GM23338 (cell line): ENCODE measurements at regions not wholly inside any gene's neighbourhood (a gene's known extent, or its start where the extent isn't known, plus 50 kb on each side); places are given as distances from the start of the nearest gene placed in this dataset.

ENCODE experiments used
- ATAC-seq: fragments of 200-7000 bp; cut with Tn5 transposase; 3 replicates; pipeline ENCODE4 v1.9.1; 2020
- DNase-seq: peaks from one replicate; pipeline ENCODE4 v3.0.0-alpha.2; 2015; ENCODE audit warnings: low spot score
- H2AFZ ChIP-seq: fragments of 200-600 bp; sonication (generic); 2 replicates; pipeline ENCODE4 v1.8.0; 2016; ENCODE audit warnings: antibody characterized with exemption, mild to moderate bottlenecking, moderate library complexity
- H3F3A ChIP-seq: fragments of 200-600 bp; sonication (generic); replicated peaks from 2 replicates; pipeline ENCODE4 v1.8.0; 2017; ENCODE audit warnings: antibody characterized with exemption, mixed run types, low read depth
- H3K27ac ChIP-seq: fragments of 200-600 bp; sonication (generic); 2 replicates; pipeline ENCODE4 v1.6.1; 2016; ENCODE audit warnings: low read depth
- H3K27me3 ChIP-seq: fragments of 200-600 bp; sonication (generic); 2 replicates; pipeline ENCODE4 v1.8.0; 2016; ENCODE audit warnings: mild to moderate bottlenecking, mixed run types, moderate library complexity; ENCODE audit not compliant: insufficient read depth
- H3K36me3 ChIP-seq: fragments of 200-600 bp; sonication (generic); 2 replicates; pipeline ENCODE4 v1.8.0; 2016; ENCODE audit warnings: mild to moderate bottlenecking; ENCODE audit not compliant: insufficient read depth
- H3K4me1 ChIP-seq: fragments of 200-600 bp; sonication (generic); 2 replicates; pipeline ENCODE4 v1.8.0; 2016; ENCODE audit warnings: mild to moderate bottlenecking, moderate library complexity; ENCODE audit not compliant: insufficient read depth
- H3K4me2 ChIP-seq: fragments of 200-600 bp; sonication (generic); 2 replicates; pipeline ENCODE4 v1.7.1; 2017; ENCODE audit warnings: mixed run types
- H3K4me3 ChIP-seq: fragments of 200-600 bp; sonication (generic); 2 replicates; pipeline ENCODE4 v1.6.1; 2016; ENCODE audit warnings: mixed run types
- H3K79me2 ChIP-seq: fragments of 200-600 bp; sonication (generic); replicated peaks from 2 replicates; pipeline ENCODE4 v1.8.0; 2017; ENCODE audit warnings: mild to moderate bottlenecking; ENCODE audit not compliant: insufficient read depth
- H3K9me2 ChIP-seq: fragments of 200-600 bp; sonication (generic); 2 replicates; pipeline ENCODE4 v1.8.0; 2017; ENCODE audit not compliant: insufficient read depth
- H4K20me1 ChIP-seq: fragments of 200-600 bp; sonication (generic); replicated peaks from 2 replicates; pipeline ENCODE4 v1.8.0; 2017; ENCODE audit warnings: mild to moderate bottlenecking; ENCODE audit not compliant: insufficient read depth
- H3K27ac Mint-ChIP-seq: 2 replicates; pipeline ENCODE4 v1.8.0; 2020; ENCODE audit warnings: inconsistent platforms, mild to moderate bottlenecking, moderate library complexity, mixed read lengths
- H3K27me3 Mint-ChIP-seq: 3 replicates; pipeline ENCODE4 v1.8.0; 2022; ENCODE audit warnings: low read depth, mild to moderate bottlenecking, moderate library complexity, mixed read lengths, inconsistent platforms; ENCODE audit not compliant: insufficient read depth, poor library complexity
- H3K36me3 Mint-ChIP-seq: 3 replicates; pipeline ENCODE4 v1.8.0; 2021; ENCODE audit warnings: low read depth, mild to moderate bottlenecking, inconsistent platforms, moderate library complexity, mixed read lengths
- H3K4me1 Mint-ChIP-seq: 3 replicates; pipeline ENCODE4 v1.8.0; 2020; ENCODE audit warnings: mild to moderate bottlenecking, inconsistent platforms, mixed read lengths
- H3K4me3 Mint-ChIP-seq: 3 replicates; pipeline ENCODE4 v1.8.0; 2021; ENCODE audit warnings: moderate library complexity, mild to moderate bottlenecking, inconsistent platforms, mixed read lengths
- H3K9me3 Mint-ChIP-seq: 3 replicates; pipeline ENCODE4 v1.8.0; 2020; ENCODE audit warnings: moderate library complexity, mild to moderate bottlenecking, inconsistent platforms, mixed read lengths
- CREB1 ChIP-seq: fragments of 250-450 bp; sonication (Bioruptor Pico); IDR thresholded peaks from 2 replicates; pipeline ENCODE4 v1.5.0; 2020; ENCODE audit warnings: low read depth, mild to moderate bottlenecking, moderate library complexity
- CTCF ChIP-seq, 2 experiments: fragments of 200-600 bp in 1 of 2; sonication (generic) in 1 of 2; conservative IDR thresholded peaks; 2 replicates each; pipeline versions ENCODE4 v1.5.1 to v1.6.1; 2016 to 2017; ENCODE audit warnings: antibody characterized with exemption in 2 of 2, low read depth in 2 of 2, mild to moderate bottlenecking in 2 of 2, moderate library complexity in 1 of 2
- EZH2 ChIP-seq: fragments of 200-600 bp; sonication (generic); IDR thresholded peaks from one replicate; pipeline ENCODE4 v1.8.0; 2017; ENCODE audit warnings: antibody characterized with exemption, mild to moderate bottlenecking, low read depth; ENCODE audit not compliant: unreplicated experiment
- EZH2phosphoT487 ChIP-seq: fragments of 200-600 bp; sonication (generic); IDR thresholded peaks from one replicate; pipeline ENCODE4 v1.8.1; 2018; ENCODE audit warnings: antibody characterized with exemption; ENCODE audit not compliant: unreplicated experiment
- JUNB ChIP-seq: IDR thresholded peaks from one replicate; pipeline ENCODE4 v1.6.1; 2016; ENCODE audit warnings: antibody characterized with exemption; ENCODE audit not compliant: unreplicated experiment
- NANOG ChIP-seq: IDR thresholded peaks from 2 replicates; pipeline ENCODE4 v1.6.1; 2016; ENCODE audit warnings: antibody characterized with exemption, borderline replicate concordance
- POLR2AphosphoS5 ChIP-seq: IDR thresholded peaks from 2 replicates; pipeline ENCODE4 v1.6.1; 2016; ENCODE audit warnings: antibody characterized with exemption, low read depth
- REST ChIP-seq: IDR thresholded peaks from one replicate; pipeline ENCODE4 v1.6.1; 2018; ENCODE audit warnings: antibody characterized with exemption; ENCODE audit not compliant: unreplicated experiment
- STAT1 ChIP-seq: IDR thresholded peaks from one replicate; pipeline ENCODE4 v1.6.1; 2016; ENCODE audit warnings: antibody characterized with exemption; ENCODE audit not compliant: unreplicated experiment
- ZNF114 ChIP-seq: fragments of 250-450 bp; sonication (Bioruptor Pico); IDR thresholded peaks from 2 replicates; pipeline ENCODE4 v1.5.0; 2020; ENCODE audit warnings: mild to moderate bottlenecking, moderate library complexity
- ZNF331 ChIP-seq: fragments of 250-450 bp; sonication (Bioruptor Pico); IDR thresholded peaks from 2 replicates; pipeline ENCODE4 v1.5.0; 2020; ENCODE audit warnings: low read depth, mild to moderate bottlenecking, moderate library complexity
- TF ChIP-seq, protein P1 (sequence below): IDR thresholded peaks from 2 replicates; pipeline ENCODE4 v1.6.1; 2016; ENCODE audit warnings: antibody characterized with exemption

- TF ChIP-seq, protein P1, sequence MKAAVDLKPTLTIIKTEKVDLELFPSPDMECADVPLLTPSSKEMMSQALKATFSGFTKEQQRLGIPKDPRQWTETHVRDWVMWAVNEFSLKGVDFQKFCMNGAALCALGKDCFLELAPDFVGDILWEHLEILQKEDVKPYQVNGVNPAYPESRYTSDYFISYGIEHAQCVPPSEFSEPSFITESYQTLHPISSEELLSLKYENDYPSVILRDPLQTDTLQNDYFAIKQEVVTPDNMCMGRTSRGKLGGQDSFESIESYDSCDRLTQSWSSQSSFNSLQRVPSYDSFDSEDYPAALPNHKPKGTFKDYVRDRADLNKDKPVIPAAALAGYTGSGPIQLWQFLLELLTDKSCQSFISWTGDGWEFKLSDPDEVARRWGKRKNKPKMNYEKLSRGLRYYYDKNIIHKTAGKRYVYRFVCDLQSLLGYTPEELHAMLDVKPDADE: no peak
- no peak for TF ChIP-seq REST
- no peak for TF ChIP-seq STAT1
- no peak for TF ChIP-seq JUNB
- TF ChIP-seq ZNF114: no peak
- TF ChIP-seq EZH2: no peak
- TF ChIP-seq CREB1 (CRISPR knock-in tag): no peak
Observed at GRCh38 chr5:7192016-7192415, 203.9 kb upstream of the ADCY2 start (continued).

DNA sequence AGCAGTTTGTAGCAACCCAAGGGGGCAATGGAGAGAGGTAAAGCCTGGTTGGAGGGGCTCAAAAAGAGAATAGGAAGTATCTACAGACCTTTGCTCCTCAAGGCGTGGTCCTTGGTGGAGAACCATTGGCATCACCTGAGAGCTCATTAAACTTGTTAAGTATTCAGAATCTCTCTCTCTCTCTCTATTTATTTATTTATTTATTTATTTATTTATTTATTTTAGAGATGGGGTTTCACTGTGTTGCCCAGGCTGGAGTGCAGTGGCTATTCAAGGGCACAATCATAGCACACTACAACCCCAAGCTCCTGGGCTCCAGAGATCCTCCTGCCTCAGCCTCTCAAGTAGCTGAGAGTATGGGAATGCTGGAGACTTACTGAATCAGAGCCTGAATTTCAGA lies 193.1 kb upstream of the ADCY2 start:
- Mint-ChIP-seq H3K9me3 (peaks cover 2% of the 10 kb centered on the region; the same call in 1 of the 3 replicates), H3K4me3 (no peak overlapping the region), H3K36me3 (no peaks in the 10 kb centered on the region; the same call in 1 of the 3 replicates), H3K27me3 (peaks cover 6% of the 10 kb centered on the region), H3K27ac (no peak overlapping the region), H3K4me1 (no peaks in the 10 kb centered on the region)
- no peak overlapping the region for H3K27ac ChIP-seq
- ATAC-seq (no peak), DNase-seq (no peak)
- H3K27me3 ChIP-seq: no peaks in the 10 kb centered on the region
- no peaks in the 10 kb centered on the region for H3F3A ChIP-seq
- no peaks in the 10 kb centered on the region for H3K79me2 ChIP-seq
- no peaks in the 10 kb centered on the region for H4K20me1 ChIP-seq
- no peak overlapping the region for H3K4me3 ChIP-seq
- no peaks in the 10 kb centered on the region for H3K36me3 ChIP-seq
- no peak overlapping the region for H3K4me2 ChIP-seq
- H3K4me1 ChIP-seq: no peaks in the 10 kb centered on the region
- no peak overlapping the region for H2AFZ ChIP-seq
- 0 out of 2 replicates have a peak, but pooled peaks cover 5% of the 10 kb centered on the region for H3K9me2 ChIP-seq
- no peak for TF ChIP-seq ZNF114
- TF ChIP-seq ZNF331 (CRISPR knock-in tag): no peak
- no peak for TF ChIP-seq NANOG
- no peak for TF ChIP-seq STAT1
- TF ChIP-seq EZH2: no peak
- TF ChIP-seq CTCF (conservative IDR thresholded peaks at IDR 0.05; ENCODE audit: low read depth in 2 of 2): no peak
- no peak for TF ChIP-seq EZH2phosphoT487
- TF ChIP-seq JUNB: no peak
- TF ChIP-seq POLR2AphosphoS5: no peak
- TF ChIP-seq REST: no peak
- TF ChIP-seq, protein P1: no peak
- TF ChIP-seq CREB1 (CRISPR knock-in tag): no peak
